H1 (cell line): ENCODE measurements at regions not wholly inside any gene's neighbourhood (a gene's known extent, or its start where the extent isn't known, plus 50 kb on each side); places are given as distances from the start of the nearest gene placed in this dataset.

Source experiments
- CHD1 ChIP-seq: IDR thresholded peaks from 2 replicates; pipeline ENCODE4 v1.6.1; 2012; ENCODE audit warnings: low read depth, low read length, improper control_type of control experiment
- CTCF ChIP-seq, 3 experiments: IDR thresholded peaks; 1 replicate in 2 of 3; 2 replicates in 1 of 3; pipeline versions ENCODE4 v1.5.1 to v1.6.1; 2011; ENCODE audit warnings: low read length in 3 of 3, mild to moderate bottlenecking in 3 of 3, inconsistent platforms in 2 of 3, low read depth in 1 of 3, moderate library complexity in 1 of 3; ENCODE audit not compliant: insufficient read depth in 1 of 3; ENCODE audit errors: control extremely low read depth in 1 of 3
- EP300 ChIP-seq, 2 experiments: IDR thresholded peaks; 1 replicate in 1 of 2; 2 replicates in 1 of 2; pipeline ENCODE4 v1.6.1; 2011 to 2012; ENCODE audit warnings: low read depth in 2 of 2, low read length in 2 of 2, mild to moderate bottlenecking in 2 of 2, borderline replicate concordance in 1 of 2, inconsistent platforms in 1 of 2, moderate library complexity in 1 of 2
- GTF2F1 ChIP-seq: IDR thresholded peaks from 2 replicates; pipeline ENCODE4 v1.6.1; 2012; ENCODE audit warnings: low read depth, low read length, improper control_type of control experiment, borderline replicate concordance
- JUN ChIP-seq: IDR thresholded peaks from 2 replicates; pipeline ENCODE4 v1.6.1; 2011; ENCODE audit warnings: low read depth, mild to moderate bottlenecking, improper control_type of control experiment, low read length
- POLR2AphosphoS5 ChIP-seq: IDR thresholded peaks from 2 replicates; pipeline ENCODE4 v1.6.1; 2011; ENCODE audit warnings: low read depth, low read length
- RNF2 ChIP-seq: fragments of 200-900, 300-1000 bp; sonication (generic); IDR thresholded peaks from 2 replicates; pipeline ENCODE4 v1.7.1; 2016; ENCODE audit warnings: borderline replicate concordance, low read depth, mild to moderate bottlenecking, antibody characterized with exemption, low read length; ENCODE audit not compliant: poor library complexity, severe bottlenecking; ENCODE audit errors: missing control alignments
- YY1 ChIP-seq: IDR thresholded peaks from 2 replicates; pipeline ENCODE4 v1.6.1; 2011; ENCODE audit warnings: low read depth, mild to moderate bottlenecking, low read length

GRCh38 chr14:34090451-34090850, 139.6 kb upstream of the EGLN3 start:
- TF ChIP-seq CTCF (IDR thresholded peaks at IDR 0.05; ENCODE audit: control extremely low read depth in 1 of 3, insufficient read depth in 1 of 3, low read depth in 1 of 3, low read length in 3 of 3) = no peak
- no peak for TF ChIP-seq GTF2F1
- no peak for TF ChIP-seq RNF2
- no peak for TF ChIP-seq POLR2AphosphoS5
- no peak for TF ChIP-seq CHD1
- TF ChIP-seq YY1 = no peak
- TF ChIP-seq EP300 (IDR thresholded peaks at IDR 0.05; ENCODE audit: borderline replicate concordance in 1 of 2, low read depth in 2 of 2, low read length in 2 of 2) = no peak
- no peak for TF ChIP-seq JUN
